Keratinocyte (primary cell): ENCODE measurements at regions not wholly inside any gene's neighbourhood (a gene's known extent, or its start where the extent isn't known, plus 50 kb on each side); places are given as distances from the start of the nearest gene placed in this dataset.

Experiments used
- DNase-seq: peaks from one replicate; pipeline ENCODE4 v3.0.0-alpha.2; 2011; ENCODE audit warnings: low read depth, missing footprints, low spot score
- FAIRE-seq: peaks from 2 replicates; lab custom pipeline; 2011; peaks lifted over from hg19 to GRCh38; lab: Jason Lieb, UNC
- H2AFZ ChIP-seq: 2 replicates; pipeline ENCODE4 v1.6.0; 2012; ENCODE audit warnings: low read length, control low read depth, inconsistent platforms; ENCODE audit not compliant: control insufficient read depth
- H3K27ac ChIP-seq: 2 replicates; pipeline ENCODE4 v1.5.1; 2011; ENCODE audit warnings: low read length; ENCODE audit not compliant: control insufficient read depth, insufficient read depth
- H3K27me3 ChIP-seq: 3 replicates; pipeline ENCODE4 v1.6.0; 2011; ENCODE audit warnings: low read length; ENCODE audit not compliant: control insufficient read depth, insufficient read depth; ENCODE audit errors: extremely low read depth
- H3K36me3 ChIP-seq, 2 experiments: 2 replicates in 1 of 2; 3 replicates in 1 of 2; pipeline ENCODE4 v1.5.1; 2011; ENCODE audit warnings: low read length in 2 of 2, mild to moderate bottlenecking in 1 of 2; ENCODE audit not compliant: control insufficient read depth in 2 of 2, insufficient read depth in 2 of 2; ENCODE audit errors: extremely low read depth in 1 of 2
- H3K4me1 ChIP-seq: 3 replicates; pipeline ENCODE4 v1.5.1; 2011; ENCODE audit warnings: low read length; ENCODE audit not compliant: control insufficient read depth, insufficient read depth; ENCODE audit errors: extremely low read depth
- H3K4me2 ChIP-seq: 3 replicates; pipeline ENCODE4 v1.6.0; 2011; ENCODE audit warnings: low read depth, low read length; ENCODE audit not compliant: control insufficient read depth, insufficient read depth; ENCODE audit errors: extremely low read depth
- H3K4me3 ChIP-seq, 3 experiments: fragments of 200-600 bp in 1 of 3; sonication (generic) in 1 of 3; 2 replicates in 2 of 3; 3 replicates in 1 of 3; pipeline ENCODE4 v1.5.1; 2011 to 2016; ENCODE audit warnings: low read length in 3 of 3, mild to moderate bottlenecking in 3 of 3, control low read depth in 2 of 3, inconsistent platforms in 1 of 3, low read depth in 1 of 3, mixed read lengths in 1 of 3, mixed run types in 1 of 3, moderate library complexity in 1 of 3; ENCODE audit not compliant: control insufficient read depth in 2 of 3, insufficient read depth in 2 of 3; ENCODE audit errors: extremely low read depth in 1 of 3
- H3K79me2 ChIP-seq: 2 replicates; pipeline ENCODE4 v1.6.0; 2012; ENCODE audit warnings: low read length; ENCODE audit not compliant: control insufficient read depth, insufficient read depth
- H3K9ac ChIP-seq: 3 replicates; pipeline ENCODE4 v1.6.0; 2011; ENCODE audit warnings: low read length; ENCODE audit not compliant: control insufficient read depth, insufficient read depth; ENCODE audit errors: extremely low read depth
- H3K9me1 ChIP-seq: 3 replicates; pipeline ENCODE4 v1.6.0; 2011; ENCODE audit warnings: low read length; ENCODE audit not compliant: control insufficient read depth, insufficient read depth; ENCODE audit errors: extremely low read depth
- H3K9me3 ChIP-seq: 2 replicates; pipeline ENCODE4 v1.5.1; 2012; ENCODE audit warnings: low read depth, low read length; ENCODE audit not compliant: control insufficient read depth
- H4K20me1 ChIP-seq: 3 replicates; pipeline ENCODE4 v1.6.0; 2011; ENCODE audit warnings: low read length; ENCODE audit not compliant: control insufficient read depth, insufficient read depth; ENCODE audit errors: extremely low read depth
- CTCF ChIP-seq, 3 experiments: IDR thresholded peaks in 1 of 3; conservative IDR thresholded peaks in 1 of 3; optimal IDR thresholded peaks in 1 of 3; 2 replicates in 2 of 3; 3 replicates in 1 of 3; pipeline versions ENCODE3 to v1.5.1; 2011; ENCODE audit warnings: low read length in 3 of 3, mild to moderate bottlenecking in 3 of 3, moderate library complexity in 2 of 3, control low read depth in 1 of 3, inconsistent platforms in 1 of 3; ENCODE audit not compliant: insufficient read depth in 2 of 3; ENCODE audit errors: extremely low read depth in 1 of 3
- EZH2 ChIP-seq: IDR thresholded peaks from one replicate; pipeline ENCODE4 v1.6.1; 2012; ENCODE audit warnings: inconsistent platforms, mild to moderate bottlenecking, low read length, moderate library complexity
- dilution Hi-C: fragments of 300-500 bp; cut with MboI; formaldehyde crosslinking; loops from one replicate; pipeline ENCODE4 v1.7.0; 2020; ENCODE audit warnings: low sequenced_read_pairs; ENCODE audit not compliant: extremely low pct_ligation_motif_present

GRCh38 chr15:38733331-38733730 is 168.7 kb upstream of the RASGRP1 start:
- H3K9ac ChIP-seq, result no peak overlapping the region
- FAIRE-seq (no peak), DNase-seq (no peak)
- H3K27ac ChIP-seq, result no peak overlapping the region
- H3K79me2 ChIP-seq, result no peaks in the 10 kb centered on the region
- H3K4me3 ChIP-seq, result no peak overlapping the region
- H3K9me3 ChIP-seq, result no peaks in the 10 kb centered on the region
- H3K36me3 ChIP-seq, result no peaks in the 10 kb centered on the region
- TF ChIP-seq EZH2, result no peak
- TF ChIP-seq CTCF (optimal IDR thresholded peaks at IDR 0.05 in 1 of 3, IDR thresholded peaks at IDR 0.05 in 1 of 3, conservative IDR thresholded peaks at IDR 0.05 in 1 of 3; ENCODE audit: extremely low read depth in 1 of 3, insufficient read depth in 2 of 3, low read length in 3 of 3), result no peak
- H3K4me2 ChIP-seq, result no peak overlapping the region
- dilution Hi-C loops, result no loop called here
- H4K20me1 ChIP-seq, result no peaks in the 10 kb centered on the region
- no peak overlapping the region for H2AFZ ChIP-seq
- H3K27me3 ChIP-seq, result no peaks in the 10 kb centered on the region
- no peaks in the 10 kb centered on the region for H3K4me1 ChIP-seq
- no peaks in the 10 kb centered on the region for H3K9me1 ChIP-seq

GRCh38 chr15:38740206-38740605 is 175.6 kb upstream of the RASGRP1 start:
- peaks cover 9% of the 10 kb centered on the region for H3K27me3 ChIP-seq
- H3K36me3 ChIP-seq, result no peaks in the 10 kb centered on the region
- no peaks in the 10 kb centered on the region for H4K20me1 ChIP-seq
- H2AFZ ChIP-seq, result no peak overlapping the region
- FAIRE-seq (no peak), DNase-seq (no peak)
- TF ChIP-seq CTCF (optimal IDR thresholded peaks at IDR 0.05 in 1 of 3, IDR thresholded peaks at IDR 0.05 in 1 of 3, conservative IDR thresholded peaks at IDR 0.05 in 1 of 3; ENCODE audit: extremely low read depth in 1 of 3, insufficient read depth in 2 of 3, low read length in 3 of 3), result no peak
- TF ChIP-seq EZH2, result no peak
- no peak overlapping the region for H3K27ac ChIP-seq
- no peak overlapping the region for H3K4me2 ChIP-seq
- no peaks in the 10 kb centered on the region for H3K4me1 ChIP-seq
- H3K9me1 ChIP-seq, result no peaks in the 10 kb centered on the region
- H3K4me3 ChIP-seq, result no peak overlapping the region
- dilution Hi-C loops, result no loop called here
- H3K79me2 ChIP-seq, result no peaks in the 10 kb centered on the region
- no peaks in the 10 kb centered on the region for H3K9me3 ChIP-seq
- H3K9ac ChIP-seq, result no peak overlapping the region
